ENCODE measurements at regions not wholly inside any gene's neighbourhood (a gene's known extent, or its start where the extent isn't known, plus 50 kb on each side); places are given as distances from the start of the nearest gene placed in this dataset.

- 96% methylated on average over 2 of the region's 2 CpGs for WGBS, 2 experiments (ENCODE audit: low coverage in 1 of 2, low lambda C conversion rate in 2 of 2, missing lambda C conversion rate in 2 of 2)
- Histone ChIP-seq H3F3A (ENCODE audit: insufficient read depth) (peaks cover 22% of the 10 kb centered on the region), H3K27ac (no peak overlapping the region), H3K9me3 (ENCODE audit: low read depth) (no peaks in the 10 kb centered on the region), H2AFZ (no peak overlapping the region), H3K4me2 (ENCODE audit: unreplicated experiment) (no peak overlapping the region), H3K4me1 (ENCODE audit: insufficient read depth) (peaks cover 16% of the 10 kb centered on the region), H4K20me1 (ENCODE audit: insufficient read depth) (no peaks in the 10 kb centered on the region), H3K27me3 (replicated peaks; ENCODE audit: insufficient read depth) (no peaks in the 10 kb centered on the region), H3K4me3 (no peak overlapping the region), H3K9ac (no peak overlapping the region), H3K36me3 (ENCODE audit: low read depth) (no peaks in the 10 kb centered on the region), H3K79me2 (ENCODE audit: insufficient read depth) (no peaks in the 10 kb centered on the region), H3K9me2 (ENCODE audit: insufficient read depth) (no peaks in the 10 kb centered on the region)
- in situ Hi-C loops (cut with MboI): loop anchor here (10.0 kb wide), 1 partner anchor 59 kb away; no protein-coding TSS in a partner anchor
- no peak for TF ChIP-seq EZH2 (IDR thresholded peaks at IDR 0.05; ENCODE audit: insufficient read depth, poor library complexity, severe bottlenecking)
- no peak for DNase-seq
Measured at GRCh38 chr4:121253961-121254360, 89.8 kb upstream of the TNIP3 start.

GRCh38 chr4:121252224-121252806, 88.2 kb upstream of the TNIP3 start:
- Histone ChIP-seq H3K4me3 (no peak overlapping the region), H3K27me3 (replicated peaks; ENCODE audit: insufficient read depth) (no peaks in the 10 kb centered on the region), H3K36me3 (ENCODE audit: low read depth) (no peaks in the 10 kb centered on the region), H3K9ac (no peak overlapping the region), H3K4me1 (ENCODE audit: insufficient read depth) (peaks cover 16% of the 10 kb centered on the region), H2AFZ (no peak overlapping the region), H3K4me2 (ENCODE audit: unreplicated experiment) (no peak overlapping the region), H3F3A (ENCODE audit: insufficient read depth) (peaks cover 21% of the 10 kb centered on the region), H3K9me3 (ENCODE audit: low read depth) (no peaks in the 10 kb centered on the region), H3K27ac (no peak overlapping the region), H4K20me1 (ENCODE audit: insufficient read depth) (no peaks in the 10 kb centered on the region), H3K9me2 (ENCODE audit: insufficient read depth) (no peaks in the 10 kb centered on the region), H3K79me2 (ENCODE audit: insufficient read depth) (no peaks in the 10 kb centered on the region)
- 15 to 16% methylated on average over 3 of the region's 3 CpGs for WGBS, 2 experiments (ENCODE audit: low coverage in 1 of 2, low lambda C conversion rate in 2 of 2, missing lambda C conversion rate in 2 of 2)
- in situ Hi-C loops (cut with MboI): loop anchor here (10.0 kb wide), 1 partner anchor 58 kb away; no protein-coding TSS in a partner anchor
- no peak for TF ChIP-seq EZH2phosphoT487 (IDR thresholded peaks at IDR 0.05; ENCODE audit: insufficient read depth, low read depth)
- TF ChIP-seq EZH2 (IDR thresholded peaks at IDR 0.05; ENCODE audit: insufficient read depth, poor library complexity, severe bottlenecking): no peak
- DNase-seq: peak; percentile 76

DNA sequence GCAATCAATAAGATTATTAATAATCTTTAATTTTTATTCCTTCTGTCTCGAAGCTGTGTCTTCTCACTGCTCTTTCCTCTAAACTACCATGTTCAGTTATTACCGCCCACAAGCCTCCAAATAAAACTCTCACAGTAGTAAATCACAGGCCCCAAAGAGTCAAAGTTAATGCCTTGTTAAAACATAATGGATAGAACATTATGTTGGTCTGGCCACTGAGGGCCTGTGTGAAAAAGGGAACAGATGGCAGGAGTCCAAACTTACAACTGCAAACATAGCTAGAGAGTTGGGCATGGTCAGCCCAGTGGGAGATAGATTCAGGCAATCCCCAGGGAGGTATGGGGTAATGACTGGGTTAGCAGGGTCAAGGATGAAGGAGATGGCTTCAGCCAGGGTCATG, 84.6 kb upstream of the TNIP3 start:
- WGBS, 2 experiments (ENCODE audit: low coverage in 1 of 2, low lambda C conversion rate in 2 of 2, missing lambda C conversion rate in 2 of 2): 85 to 94% methylated on average over 2 of the region's 2 CpGs
- Histone ChIP-seq H3K4me3 (no peak overlapping the region), H3K4me2 (ENCODE audit: unreplicated experiment) (no peak overlapping the region), H3F3A (ENCODE audit: insufficient read depth) (no peaks in the 10 kb centered on the region), H3K9ac (no peak overlapping the region), H3K9me2 (ENCODE audit: insufficient read depth) (no peaks in the 10 kb centered on the region), H3K4me1 (ENCODE audit: insufficient read depth) (no peaks in the 10 kb centered on the region), H4K20me1 (ENCODE audit: insufficient read depth) (no peaks in the 10 kb centered on the region), H3K9me3 (ENCODE audit: low read depth) (no peaks in the 10 kb centered on the region), H3K36me3 (ENCODE audit: low read depth) (no peaks in the 10 kb centered on the region), H2AFZ (no peak overlapping the region), H3K79me2 (ENCODE audit: insufficient read depth) (no peaks in the 10 kb centered on the region), H3K27ac (no peak overlapping the region), H3K27me3 (replicated peaks; ENCODE audit: insufficient read depth) (no peaks in the 10 kb centered on the region)
- in situ Hi-C loops (cut with MboI): no loop called here
- TF ChIP-seq EZH2 (IDR thresholded peaks at IDR 0.05; ENCODE audit: insufficient read depth, poor library complexity, severe bottlenecking) (no peak), EZH2phosphoT487 (IDR thresholded peaks at IDR 0.05; ENCODE audit: insufficient read depth, low read depth) (no peak)
- no peak for DNase-seq

DNA sequence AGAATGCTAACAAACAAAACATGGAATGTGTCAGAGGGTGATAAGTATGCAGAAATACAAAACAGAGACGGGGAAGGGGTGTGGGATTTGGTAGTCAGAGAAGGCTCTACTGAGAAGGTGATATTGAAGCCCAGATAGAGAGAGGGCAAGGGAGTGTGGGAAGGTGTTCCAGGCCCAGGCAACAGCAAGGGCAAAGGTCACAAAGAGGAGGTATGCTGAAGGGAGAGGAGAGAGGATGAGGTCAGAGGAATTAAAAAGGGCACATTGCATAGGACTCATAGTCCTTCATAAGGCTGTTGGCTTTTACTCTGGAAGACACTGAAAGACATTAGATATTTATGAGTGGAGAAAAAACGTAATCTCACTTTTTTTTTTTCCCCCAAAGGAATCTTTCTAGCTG, 82.6 kb upstream of the TNIP3 start:
- H3K79me2 ChIP-seq (ENCODE audit: insufficient read depth): no peaks in the 10 kb centered on the region
- H2AFZ ChIP-seq: no peak overlapping the region
- 79 to 81% methylated on average over 2 of the region's 2 CpGs for WGBS, 2 experiments (ENCODE audit: low coverage in 1 of 2, low lambda C conversion rate in 2 of 2, missing lambda C conversion rate in 2 of 2)
- no peak for DNase-seq
- H3K27ac ChIP-seq: no peak overlapping the region
- no peak overlapping the region for H3K4me2 ChIP-seq (ENCODE audit: unreplicated experiment)
- no peak overlapping the region for H3K9ac ChIP-seq
- H3K36me3 ChIP-seq (ENCODE audit: low read depth): no peaks in the 10 kb centered on the region
- TF ChIP-seq EZH2phosphoT487 (IDR thresholded peaks at IDR 0.05; ENCODE audit: insufficient read depth, low read depth): no peak
- TF ChIP-seq EZH2 (IDR thresholded peaks at IDR 0.05; ENCODE audit: insufficient read depth, poor library complexity, severe bottlenecking): no peak
- no peaks in the 10 kb centered on the region for H3K9me2 ChIP-seq (ENCODE audit: insufficient read depth)
- H3K4me3 ChIP-seq: no peak overlapping the region
- in situ Hi-C loops (cut with MboI): no loop called here
- no peaks in the 10 kb centered on the region for H3K9me3 ChIP-seq (ENCODE audit: low read depth)
- H3F3A ChIP-seq (ENCODE audit: insufficient read depth): no peaks in the 10 kb centered on the region
- H3K27me3 ChIP-seq (replicated peaks; ENCODE audit: insufficient read depth): no peaks in the 10 kb centered on the region
- H3K4me1 ChIP-seq (ENCODE audit: insufficient read depth): peaks cover 8% of the 10 kb centered on the region; the same call in 1 of the 2 replicates
- H4K20me1 ChIP-seq (ENCODE audit: insufficient read depth): no peaks in the 10 kb centered on the region

DNA sequence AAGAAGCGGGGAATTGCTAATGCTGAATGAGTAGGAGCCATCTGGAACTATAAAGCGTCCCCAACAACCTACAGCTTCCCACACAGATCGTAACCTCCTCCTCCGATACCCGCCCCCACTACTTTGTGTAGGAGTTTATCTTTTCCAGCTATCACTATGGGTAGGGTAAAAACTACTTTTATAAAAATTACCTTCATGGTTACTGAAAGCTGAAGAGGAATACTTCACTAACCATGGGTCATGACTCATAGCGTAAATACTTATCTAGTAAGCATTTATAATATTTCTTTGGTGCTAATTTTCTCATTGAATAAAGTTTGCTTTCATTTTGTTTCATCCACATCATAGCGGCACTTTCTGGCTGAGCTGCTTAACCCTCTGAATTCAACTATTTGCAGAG, 79.4 kb upstream of the TNIP3 start:
- DNase-seq: peak; percentile 67
- Histone ChIP-seq H3K9me2 (ENCODE audit: insufficient read depth) (no peaks in the 10 kb centered on the region), H2AFZ (peak overlapping the region; percentile 57), H3K4me2 (ENCODE audit: unreplicated experiment) (peak overlapping the region; percentile 60), H3K4me1 (ENCODE audit: insufficient read depth) (peaks cover 15% of the 10 kb centered on the region), H3K79me2 (ENCODE audit: insufficient read depth) (no peaks in the 10 kb centered on the region), H3K27me3 (replicated peaks; ENCODE audit: insufficient read depth) (no peaks in the 10 kb centered on the region), H3K27ac (no peak overlapping the region), H3K4me3 (peak overlapping the region; percentile 53), H3F3A (ENCODE audit: insufficient read depth) (no peaks in the 10 kb centered on the region), H3K9ac (peak overlapping the region; percentile 7), H3K36me3 (ENCODE audit: low read depth) (no peaks in the 10 kb centered on the region), H4K20me1 (ENCODE audit: insufficient read depth) (no peaks in the 10 kb centered on the region), H3K9me3 (ENCODE audit: low read depth) (no peaks in the 10 kb centered on the region)
- 4 to 6% methylated on average over 7 of the region's 7 CpGs for WGBS, 2 experiments (ENCODE audit: low coverage in 1 of 2, low lambda C conversion rate in 2 of 2, missing lambda C conversion rate in 2 of 2)
- in situ Hi-C loops (cut with MboI): no loop called here
- TF ChIP-seq EZH2 (IDR thresholded peaks at IDR 0.05; ENCODE audit: insufficient read depth, poor library complexity, severe bottlenecking) (no peak), EZH2phosphoT487 (IDR thresholded peaks at IDR 0.05; ENCODE audit: insufficient read depth, low read depth) (no peak)

All from GM23248 (cell line).